Esophagus (tissue), 2 donors: ENCODE measurements at regions not wholly inside any gene's neighbourhood (a gene's known extent, or its start where the extent isn't known, plus 50 kb on each side); places are given as distances from the start of the nearest gene placed in this dataset.
"Not testable (repeated sequence)": the region's sequence is repeated elsewhere in the genome, so short reads cannot be mapped to it uniquely, and the experiment has no call there.

Experiments used
- H3K27ac ChIP-seq, 2 donors: one replicate each; pipeline ENCODE4 v1.5.1; 2013; ENCODE audit warnings: low read depth in 2 of 2, mild to moderate bottlenecking in 2 of 2, inconsistent platforms in 1 of 2, low read length in 1 of 2, moderate library complexity in 1 of 2
- H3K27me3 ChIP-seq, 2 donors: one replicate each; pipeline ENCODE4 v1.6.1; 2013; ENCODE audit warnings: low read length in 2 of 2, control low read depth in 1 of 2, mild to moderate bottlenecking in 1 of 2; ENCODE audit not compliant: insufficient read depth in 2 of 2, control insufficient read depth in 1 of 2
- H3K36me3 ChIP-seq, 2 donors: one replicate each; pipeline ENCODE4 v1.6.1; 2013; ENCODE audit warnings: low read length in 1 of 2; ENCODE audit not compliant: control insufficient read depth in 2 of 2, insufficient read depth in 2 of 2
- H3K4me1 ChIP-seq, 2 donors: one replicate each; pipeline ENCODE4 v1.6.1; 2013; ENCODE audit warnings: low read length in 1 of 2; ENCODE audit not compliant: control insufficient read depth in 2 of 2, insufficient read depth in 2 of 2
- H3K4me3 ChIP-seq, 2 donors: one replicate each; pipeline ENCODE4 v1.5.1; 2013; ENCODE audit warnings: low read length in 2 of 2, mild to moderate bottlenecking in 2 of 2, low read depth in 1 of 2, moderate library complexity in 1 of 2
- H3K9me3 ChIP-seq, 2 donors: one replicate each; pipeline ENCODE4 v1.6.1; 2013; ENCODE audit warnings: mild to moderate bottlenecking in 2 of 2, low read depth in 1 of 2, low read length in 1 of 2, moderate library complexity in 1 of 2; ENCODE audit not compliant: control insufficient read depth in 2 of 2, insufficient read depth in 1 of 2
- WGBS, 2 donors: extraction: QIAGEN DNeasy Blood & Tissue Kit; methylation state at CpG; one replicate each; pipeline ENCODE4 v1.1.7; 2013; 5-methylcytosine and 5-hydroxymethylcytosine counted together
- donor health status: healthy with polysubstance abuse.
- donor health status: Bipolar disorder and iron deficiency.

DNA sequence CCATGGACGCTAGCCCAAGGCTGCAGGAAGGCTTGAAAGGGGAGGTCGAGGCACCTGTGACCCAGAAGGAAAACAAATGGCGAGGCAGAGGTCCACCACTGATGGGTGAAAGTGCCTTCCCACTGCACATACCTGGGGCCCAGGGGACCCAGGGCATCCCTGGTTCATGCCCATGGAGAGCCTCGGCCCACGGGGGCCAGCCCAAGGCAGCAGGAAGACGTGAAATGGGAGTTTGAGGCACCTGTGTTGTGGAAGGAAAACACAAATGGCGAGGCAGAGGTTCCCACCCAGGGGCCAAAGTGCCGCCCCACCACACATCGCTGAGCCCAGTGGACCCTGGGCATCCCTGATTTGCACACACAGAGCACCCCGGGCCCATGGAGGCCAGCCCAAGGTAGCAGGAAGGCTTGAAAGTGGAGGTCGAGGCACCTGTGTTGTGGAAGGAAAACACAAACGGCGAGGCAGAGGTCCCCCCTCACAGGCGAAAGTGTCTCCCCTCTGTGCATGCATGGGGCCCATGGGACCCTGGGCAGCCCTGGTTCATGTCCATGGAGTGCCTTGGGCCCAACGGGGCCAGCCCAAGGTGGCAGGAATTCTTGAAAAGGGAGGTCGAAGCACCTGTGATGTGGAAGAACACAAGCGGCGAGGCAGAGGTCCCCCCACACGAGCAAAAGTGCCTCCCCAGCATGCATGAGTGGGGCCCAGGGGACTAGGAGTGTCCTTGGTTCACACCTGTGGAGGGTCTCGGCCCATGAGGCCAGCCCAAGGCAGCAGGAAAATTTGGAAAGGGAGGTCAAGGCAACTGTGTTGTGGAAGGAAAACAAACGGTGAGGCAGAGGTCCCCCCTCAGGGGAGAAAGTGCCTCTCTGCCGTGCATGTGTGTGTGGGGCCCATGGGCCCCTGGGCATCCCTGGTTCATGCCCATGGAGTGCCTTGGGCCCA, 383.3 kb downstream of the ALG10 start:
- no peaks in the 10 kb centered on the region for H3K27me3 ChIP-seq
- no peaks in the 10 kb centered on the region for H3K4me1 ChIP-seq
- no peaks in the 10 kb centered on the region for H3K36me3 ChIP-seq
- no peak overlapping the region for H3K27ac ChIP-seq
- H3K4me3 ChIP-seq = no peak overlapping the region
- peaks cover 60 to 65% of the 10 kb centered on the region in 2 donors for H3K9me3 ChIP-seq
- 67 to 75% methylated on average over 22 of the region's 22 CpGs for WGBS, 2 donors

GRCh38 chr12:34406228-34406995, 384.1 kb downstream of the ALG10 start:
- 74 to 77% methylated on average over 18 of the region's 18 CpGs for WGBS, 2 donors

GRCh38 chr12:34406996-34407300, 384.7 kb downstream of the ALG10 start:
- Histone ChIP-seq H3K4me3 (no peak overlapping the region), H3K36me3 (no peaks in the 10 kb centered on the region), H3K9me3 (peaks cover 50 to 52% of the 10 kb centered on the region in 2 donors), H3K27ac (no peak overlapping the region), H3K4me1 (no peaks in the 10 kb centered on the region), H3K27me3 (no peaks in the 10 kb centered on the region)
- 74 to 82% methylated on average over 8 of the region's 8 CpGs for WGBS, 2 donors

More at GRCh38 chr12:34406228-34406995, 384.1 kb downstream of the ALG10 start:
- H3K4me1 ChIP-seq = no peaks in the 10 kb centered on the region
- no peaks in the 10 kb centered on the region for H3K36me3 ChIP-seq
- H3K4me3 ChIP-seq = no peak overlapping the region
- H3K27me3 ChIP-seq = no peaks in the 10 kb centered on the region
- H3K27ac ChIP-seq = no peak overlapping the region
- H3K9me3 ChIP-seq = peaks cover 54 to 57% of the 10 kb centered on the region in 2 donors

- Histone ChIP-seq H3K27me3 (no peaks in the 10 kb centered on the region), H3K9me3 (peaks cover 42 to 43% of the 10 kb centered on the region in 2 donors), H3K27ac (no peak overlapping the region), H3K36me3 (no peaks in the 10 kb centered on the region), H3K4me1 (no peaks in the 10 kb centered on the region), H3K4me3 (no peak overlapping the region)
- WGBS, 2 donors = 78 to 82% methylated on average over 5 of the region's 5 CpGs
Observed at GRCh38 chr12:34407813-34408212, 385.5 kb downstream of the ALG10 start.

DNA sequence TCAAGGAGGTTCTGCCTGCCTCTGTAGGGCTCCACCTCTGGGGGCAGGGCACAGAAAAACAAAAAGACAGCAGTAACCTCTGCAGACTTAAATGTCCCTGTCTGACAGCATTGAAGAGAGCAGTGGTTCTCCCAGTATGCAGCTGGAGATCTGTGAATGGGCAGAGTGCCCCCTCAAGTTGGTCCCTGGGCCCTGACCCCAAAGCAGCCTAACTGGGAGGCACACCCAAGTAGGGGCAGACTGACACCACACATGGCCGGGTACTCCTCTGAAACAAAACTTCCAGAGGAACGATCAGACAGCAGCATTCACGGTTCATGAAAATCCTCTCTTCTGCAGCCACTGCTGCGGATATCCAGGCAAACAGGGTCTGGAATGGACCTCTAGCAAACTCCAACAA, 409.2 kb downstream of the ALG10 start:
- not testable (repeated sequence) for H3K9me3 ChIP-seq

More for the DNA sequence above, 409.2 kb downstream of the ALG10 start:
- not testable (repeated sequence) for H3K27me3 ChIP-seq, H3K36me3 ChIP-seq, H3K4me3 ChIP-seq, H3K27ac ChIP-seq, H3K4me1 ChIP-seq
- 68 to 74% methylated on average over 4 of the region's 4 CpGs for WGBS, 2 donors
